Skeletal muscle tissue (tissue), 3 donors: ENCODE measurements at regions not wholly inside any gene's neighbourhood (a gene's known extent, or its start where the extent isn't known, plus 50 kb on each side); places are given as distances from the start of the nearest gene placed in this dataset.

ENCODE experiments used
- H3K27ac ChIP-seq: one replicate; pipeline ENCODE4 v1.7.0; 2013; ENCODE audit warnings: mild to moderate bottlenecking, low read depth, low read length, inconsistent platforms
- H3K27me3 ChIP-seq, 3 donors: one replicate each; pipeline ENCODE4 v1.7.0; 2013; ENCODE audit warnings: low read length in 3 of 3; ENCODE audit not compliant: control insufficient read depth in 3 of 3, insufficient read depth in 3 of 3
- H3K36me3 ChIP-seq, 3 donors: one replicate each; pipeline ENCODE4 v1.7.0; 2013; ENCODE audit warnings: low read length in 3 of 3; ENCODE audit not compliant: control insufficient read depth in 3 of 3, insufficient read depth in 3 of 3
- H3K4me1 ChIP-seq, 3 donors: one replicate each; pipeline ENCODE4 v1.7.0; 2013; ENCODE audit warnings: low read length in 3 of 3, mild to moderate bottlenecking in 3 of 3; ENCODE audit not compliant: control insufficient read depth in 3 of 3, insufficient read depth in 3 of 3
- H3K4me3 ChIP-seq, 3 donors: one replicate each; pipeline ENCODE4 v1.7.0; 2013; ENCODE audit warnings: low read length in 3 of 3
- H3K9ac ChIP-seq, 3 donors: one replicate each; pipeline ENCODE4 v1.7.0; 2013; ENCODE audit warnings: low read length in 3 of 3, mild to moderate bottlenecking in 3 of 3, moderate library complexity in 2 of 3, low read depth in 1 of 3
- H3K9me3 ChIP-seq, 3 donors: one replicate each; pipeline ENCODE4 v1.7.0; 2013; ENCODE audit warnings: low read length in 3 of 3; ENCODE audit not compliant: control insufficient read depth in 3 of 3
- donor health status: Osteomylitis.

DNA sequence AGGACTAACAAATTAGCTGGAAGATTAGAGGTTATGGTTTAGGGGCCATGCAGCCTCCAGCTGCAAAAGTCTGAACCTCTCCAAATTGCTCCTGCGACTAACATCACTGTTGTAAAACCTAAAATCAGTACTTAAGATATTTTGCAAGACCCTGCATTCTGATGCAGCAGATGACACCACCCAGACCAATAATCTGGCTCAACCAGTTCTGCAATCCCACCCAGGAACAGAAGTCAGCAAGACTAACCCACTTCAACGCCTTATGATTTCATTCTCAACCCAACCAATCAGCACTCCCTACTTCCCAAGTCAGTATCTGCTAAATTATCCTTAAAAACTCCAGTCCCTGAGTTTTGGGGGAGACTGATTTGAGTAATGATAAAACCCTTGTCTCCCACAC is 250.8 kb upstream of the MBL2 start:
- Histone ChIP-seq H3K4me1 (no peaks in the 10 kb centered on the region), H3K9me3 (no peaks in the 10 kb centered on the region), H3K27me3 (no peaks in the 10 kb centered on the region), H3K4me3 (no peak overlapping the region), H3K9ac (no peak overlapping the region), H3K36me3 (no peaks in the 10 kb centered on the region), H3K27ac (no peak overlapping the region)

DNA sequence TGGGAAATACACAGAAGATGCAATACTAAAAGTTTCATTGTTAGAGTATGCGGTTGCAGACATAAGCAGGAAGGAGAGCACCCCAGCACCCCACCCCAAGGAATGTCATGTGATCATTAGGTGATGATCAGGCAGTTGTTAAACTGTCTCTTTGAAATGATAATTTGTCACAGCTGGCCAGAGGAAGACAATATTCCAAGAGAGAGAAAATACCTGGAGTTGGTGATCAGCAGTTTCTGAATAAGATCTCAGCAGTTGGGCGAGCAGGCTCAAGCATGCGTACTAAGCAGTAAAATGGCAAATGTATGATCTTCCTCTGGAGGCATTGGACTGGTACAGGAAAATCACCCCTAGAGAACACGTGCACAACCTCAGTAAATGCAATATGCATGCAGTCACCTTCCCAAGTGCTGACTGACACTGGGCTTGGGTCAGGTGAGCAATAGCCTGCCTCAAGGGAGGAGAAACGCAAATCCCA is 250.1 kb upstream of the MBL2 start:
- H3K27ac ChIP-seq = no peak overlapping the region
- no peak overlapping the region for H3K4me3 ChIP-seq
- H3K27me3 ChIP-seq = no peaks in the 10 kb centered on the region
- H3K9ac ChIP-seq = no peak overlapping the region
- H3K4me1 ChIP-seq = no peaks in the 10 kb centered on the region
- H3K9me3 ChIP-seq = no peaks in the 10 kb centered on the region
- no peaks in the 10 kb centered on the region for H3K36me3 ChIP-seq

DNA sequence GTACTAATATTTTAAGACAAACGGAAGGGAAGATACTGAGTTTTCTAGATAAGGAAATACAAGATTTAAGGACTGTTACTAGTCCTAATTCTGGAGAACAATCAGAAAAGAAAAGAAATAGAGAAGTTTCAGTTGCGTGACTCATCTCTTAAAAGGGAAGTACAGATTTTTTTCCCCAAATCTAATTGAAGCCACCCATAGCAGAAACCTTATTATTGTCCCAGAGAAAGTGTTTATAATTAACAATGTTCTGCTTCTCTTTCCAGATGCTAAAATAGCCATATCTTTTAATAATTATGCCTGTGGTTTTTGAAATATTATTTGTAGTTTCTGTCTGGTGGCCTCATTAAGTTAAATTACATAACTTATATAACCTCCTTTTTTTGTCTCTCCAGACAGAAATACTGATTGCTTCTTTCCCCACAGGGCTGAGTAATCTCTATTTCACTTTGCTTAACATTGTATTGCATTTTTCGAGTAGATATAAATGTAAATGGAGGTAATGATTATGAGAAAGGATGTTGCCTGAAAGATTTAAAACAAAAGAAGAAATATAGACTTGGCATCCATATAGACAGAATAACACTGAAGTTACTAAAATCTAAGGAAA is 240.7 kb upstream of the MBL2 start:
- H3K27me3 ChIP-seq = no peaks in the 10 kb centered on the region
- no peak overlapping the region for H3K27ac ChIP-seq
- H3K4me1 ChIP-seq = no peaks in the 10 kb centered on the region
- H3K4me3 ChIP-seq = no peak overlapping the region
- H3K9me3 ChIP-seq = no peaks in the 10 kb centered on the region
- H3K36me3 ChIP-seq = no peaks in the 10 kb centered on the region
- no peak overlapping the region for H3K9ac ChIP-seq

DNA sequence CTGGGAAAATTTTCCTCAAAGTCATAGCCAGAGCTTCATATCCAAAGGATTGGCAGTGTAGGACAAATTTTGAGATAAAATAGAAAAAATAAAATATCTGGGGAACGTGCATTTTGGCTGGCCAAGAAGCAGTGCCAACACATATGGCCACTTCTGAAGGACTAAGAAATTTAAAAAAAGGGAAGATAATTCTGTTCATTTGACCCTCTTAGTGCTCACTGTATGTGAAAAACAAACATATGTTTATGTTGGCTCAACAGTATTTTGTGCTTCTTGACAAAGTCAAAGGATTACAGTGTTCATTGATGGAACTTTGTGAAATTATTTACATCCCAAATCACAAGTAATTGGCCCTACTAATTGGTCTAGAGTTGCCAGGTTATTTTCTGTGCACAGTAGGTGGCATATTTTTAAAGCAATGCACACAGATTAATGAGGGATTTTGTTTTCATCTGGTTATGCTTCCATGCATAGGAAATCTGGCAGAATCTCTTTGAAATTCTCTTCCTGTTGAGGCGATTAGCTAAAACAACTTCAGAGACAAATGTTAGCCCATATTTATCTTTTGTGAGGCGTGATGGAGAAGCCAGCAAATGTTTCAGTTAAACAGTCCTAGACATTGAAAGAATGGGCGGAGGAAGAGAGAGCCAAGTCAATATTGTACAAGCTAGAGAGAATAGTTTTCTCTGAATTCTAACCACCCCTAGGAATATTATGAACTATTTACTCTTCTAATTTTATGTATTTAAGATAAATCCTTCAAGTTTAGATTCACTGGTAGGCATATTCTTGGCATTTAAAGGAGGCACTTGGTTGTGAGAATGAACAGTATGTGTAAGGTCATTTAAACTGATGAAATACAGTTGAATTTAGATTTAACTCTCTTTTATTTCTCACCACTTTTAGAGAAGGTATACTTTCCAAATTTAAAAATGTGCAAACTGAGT is 237.7 kb upstream of the MBL2 start:
- Histone ChIP-seq H3K9me3 (no peaks in the 10 kb centered on the region), H3K27ac (no peak overlapping the region), H3K4me3 (no peak overlapping the region), H3K9ac (no peak overlapping the region), H3K36me3 (no peaks in the 10 kb centered on the region), H3K27me3 (no peaks in the 10 kb centered on the region), H3K4me1 (no peaks in the 10 kb centered on the region)

DNA sequence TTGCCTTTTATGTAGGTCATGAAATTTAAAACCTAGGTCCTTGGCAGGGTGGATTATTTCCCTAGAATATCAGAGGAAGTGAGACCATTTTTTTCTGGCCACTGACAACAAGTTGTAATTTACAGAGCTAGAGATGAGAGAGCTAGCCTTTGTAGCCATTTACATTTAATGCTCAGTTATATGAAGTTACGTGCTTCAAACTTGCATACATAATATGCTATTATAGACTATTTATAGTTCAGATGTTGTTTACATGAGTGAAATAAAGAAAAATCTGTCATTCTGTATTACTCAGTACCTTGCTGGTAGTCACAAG is 234.9 kb upstream of the MBL2 start:
- Histone ChIP-seq H3K27ac (no peak overlapping the region), H3K36me3 (no peaks in the 10 kb centered on the region), H3K27me3 (no peaks in the 10 kb centered on the region), H3K4me1 (no peaks in the 10 kb centered on the region), H3K4me3 (no peak overlapping the region), H3K9ac (no peak overlapping the region), H3K9me3 (no peaks in the 10 kb centered on the region)

DNA sequence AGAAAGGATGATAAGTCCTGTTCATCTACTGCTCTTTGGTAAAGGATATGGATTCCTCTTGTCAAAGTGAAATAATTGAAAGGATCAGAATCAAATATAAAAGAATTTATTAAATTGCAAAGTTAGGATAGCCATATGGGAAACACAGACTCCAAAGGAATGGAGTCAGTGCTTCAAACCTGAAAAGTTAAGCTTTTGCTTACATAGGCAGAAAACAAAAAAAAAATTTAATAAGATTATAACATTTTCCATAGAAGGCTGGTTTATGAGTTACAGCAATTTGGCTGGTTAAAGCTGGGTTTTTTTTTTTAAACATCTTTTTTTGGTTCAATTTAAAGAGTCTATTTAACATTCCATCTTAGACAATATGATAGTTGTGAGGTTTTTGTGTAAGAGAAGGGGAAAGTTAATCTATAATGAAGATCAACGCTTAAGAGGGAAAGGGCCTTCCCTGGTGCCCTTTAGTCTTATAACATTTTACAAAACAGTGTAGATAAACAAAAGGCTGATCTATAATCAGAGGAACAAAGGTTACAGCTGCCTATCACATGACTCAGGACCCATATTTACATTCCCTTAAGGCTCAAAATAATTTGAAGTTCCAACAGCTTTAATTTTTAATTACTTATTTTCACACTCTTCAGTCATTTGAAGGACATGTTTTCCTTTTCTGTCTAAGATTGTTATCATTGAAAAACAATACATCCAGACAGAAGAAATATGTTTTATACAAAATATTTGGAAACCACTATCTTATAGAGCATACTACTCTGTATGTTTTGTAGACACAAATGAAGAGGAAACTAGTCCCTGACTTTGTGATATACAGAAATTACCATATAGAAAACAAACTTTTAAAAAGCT is 234.3 kb upstream of the MBL2 start:
- Histone ChIP-seq H3K9ac (no peak overlapping the region), H3K27ac (no peak overlapping the region), H3K4me1 (no peaks in the 10 kb centered on the region), H3K9me3 (no peaks in the 10 kb centered on the region), H3K4me3 (no peak overlapping the region), H3K36me3 (no peaks in the 10 kb centered on the region), H3K27me3 (no peaks in the 10 kb centered on the region)

- no peak overlapping the region for H3K9ac ChIP-seq
- no peak overlapping the region for H3K27ac ChIP-seq
- H3K36me3 ChIP-seq = no peaks in the 10 kb centered on the region
- H3K9me3 ChIP-seq = no peaks in the 10 kb centered on the region
- no peaks in the 10 kb centered on the region for H3K4me1 ChIP-seq
- H3K4me3 ChIP-seq = no peak overlapping the region
- no peaks in the 10 kb centered on the region for H3K27me3 ChIP-seq
Measured at GRCh38 chr10:53005612-53006345, 233.2 kb upstream of the MBL2 start.

- Histone ChIP-seq H3K27ac (no peak overlapping the region), H3K4me1 (no peaks in the 10 kb centered on the region)
Measured at GRCh38 chr10:53003094-53003493, 230.5 kb upstream of the MBL2 start.

GRCh38 chr10:52999681-53000080 is 227.1 kb upstream of the MBL2 start:
- Histone ChIP-seq H3K4me3 (no peak overlapping the region), H3K4me1 (no peaks in the 10 kb centered on the region), H3K36me3 (no peaks in the 10 kb centered on the region), H3K27me3 (no peaks in the 10 kb centered on the region), H3K9me3 (no peaks in the 10 kb centered on the region), H3K9ac (no peak overlapping the region), H3K27ac (no peak overlapping the region)

More at GRCh38 chr10:53003094-53003493, 230.5 kb upstream of the MBL2 start:
- H3K36me3 ChIP-seq = no peaks in the 10 kb centered on the region
- no peak overlapping the region for H3K9ac ChIP-seq
- no peaks in the 10 kb centered on the region for H3K9me3 ChIP-seq
- H3K27me3 ChIP-seq = no peaks in the 10 kb centered on the region
- H3K4me3 ChIP-seq = no peak overlapping the region
